ENCODE measurements at regions not wholly inside any gene's neighbourhood (a gene's known extent, or its start where the extent isn't known, plus 50 kb on each side); places are given as distances from the start of the nearest gene placed in this dataset.

GRCh38 chr2:64792300-64792699 lies 138.6 kb upstream of the SERTAD2 start:
- H3K27me3 ChIP-seq (replicated peaks; ENCODE audit: insufficient read depth, low read length) = no peaks in the 10 kb centered on the region
- H3F3A ChIP-seq (ENCODE audit: insufficient read depth, low read length) = no peaks in the 10 kb centered on the region
- DNase-seq = no peak
- H3K4me1 ChIP-seq (ENCODE audit: low read length) = no peaks in the 10 kb centered on the region
- no peak overlapping the region for H3K4me2 ChIP-seq (ENCODE audit: low read depth, low read length)
- H3K9me3 ChIP-seq (replicated peaks; ENCODE audit: insufficient read depth, low read length) = no peaks in the 10 kb centered on the region
- no peaks in the 10 kb centered on the region for H3K79me2 ChIP-seq (ENCODE audit: low read length)
- H3K27ac ChIP-seq (ENCODE audit: low read length) = no peak overlapping the region
- TF ChIP-seq CTCF (IDR thresholded peaks at IDR 0.05; ENCODE audit: low read length) (no peak), EZH2phosphoT487 (IDR thresholded peaks at IDR 0.05; ENCODE audit: low read length) (no peak), EZH2 (optimal IDR thresholded peaks at IDR 0.05; ENCODE audit: low read depth, low read length) (no peak)
- H2AFZ ChIP-seq (ENCODE audit: low read length) = no peak overlapping the region
- H3K9ac ChIP-seq (ENCODE audit: low read length) = no peak overlapping the region
- no peak overlapping the region for H3K4me3 ChIP-seq (ENCODE audit: low read length)
- H3K9me2 ChIP-seq (replicated peaks; ENCODE audit: insufficient read depth, low read length) = no peaks in the 10 kb centered on the region
- no peaks in the 10 kb centered on the region for H4K20me1 ChIP-seq (ENCODE audit: insufficient read depth, low read length)
- no peaks in the 10 kb centered on the region for H3K36me3 ChIP-seq (replicated peaks; ENCODE audit: insufficient read depth, low read length)

- no peaks in the 10 kb centered on the region for H3F3A ChIP-seq (ENCODE audit: insufficient read depth, low read length)
- H3K27me3 ChIP-seq (replicated peaks; ENCODE audit: insufficient read depth, low read length) = no peaks in the 10 kb centered on the region
- TF ChIP-seq EZH2phosphoT487 (IDR thresholded peaks at IDR 0.05; ENCODE audit: low read length) (no peak), EZH2 (optimal IDR thresholded peaks at IDR 0.05; ENCODE audit: low read depth, low read length) (no peak), CTCF (IDR thresholded peaks at IDR 0.05; ENCODE audit: low read length) (no peak)
- no peak overlapping the region for H3K4me3 ChIP-seq (ENCODE audit: low read length)
- no peaks in the 10 kb centered on the region for H3K79me2 ChIP-seq (ENCODE audit: low read length)
- no peaks in the 10 kb centered on the region for H4K20me1 ChIP-seq (ENCODE audit: insufficient read depth, low read length)
- H3K9ac ChIP-seq (ENCODE audit: low read length) = no peak overlapping the region
- no peaks in the 10 kb centered on the region for H3K9me3 ChIP-seq (replicated peaks; ENCODE audit: insufficient read depth, low read length)
- H3K4me1 ChIP-seq (ENCODE audit: low read length) = no peaks in the 10 kb centered on the region
- no peak overlapping the region for H2AFZ ChIP-seq (ENCODE audit: low read length)
- no peaks in the 10 kb centered on the region for H3K9me2 ChIP-seq (replicated peaks; ENCODE audit: insufficient read depth, low read length)
- no peaks in the 10 kb centered on the region for H3K36me3 ChIP-seq (replicated peaks; ENCODE audit: insufficient read depth, low read length)
- no peak overlapping the region for H3K4me2 ChIP-seq (ENCODE audit: low read depth, low read length)
- DNase-seq = no peak
- no peak overlapping the region for H3K27ac ChIP-seq (ENCODE audit: low read length)
Observed at GRCh38 chr2:64792995-64793639, 139.4 kb upstream of the SERTAD2 start.

- Histone ChIP-seq H3K9me2 (replicated peaks; ENCODE audit: insufficient read depth, low read length) (no peaks in the 10 kb centered on the region), H3K9ac (ENCODE audit: low read length) (no peak overlapping the region), H3K27me3 (replicated peaks; ENCODE audit: insufficient read depth, low read length) (no peaks in the 10 kb centered on the region), H3K79me2 (ENCODE audit: low read length) (no peaks in the 10 kb centered on the region), H3K4me3 (ENCODE audit: low read length) (no peak overlapping the region), H3K9me3 (replicated peaks; ENCODE audit: insufficient read depth, low read length) (no peaks in the 10 kb centered on the region), H3K36me3 (replicated peaks; ENCODE audit: insufficient read depth, low read length) (no peaks in the 10 kb centered on the region), H4K20me1 (ENCODE audit: insufficient read depth, low read length) (no peaks in the 10 kb centered on the region), H3F3A (ENCODE audit: insufficient read depth, low read length) (no peaks in the 10 kb centered on the region), H3K4me2 (ENCODE audit: low read depth, low read length) (no peak overlapping the region), H3K27ac (ENCODE audit: low read length) (no peak overlapping the region), H3K4me1 (ENCODE audit: low read length) (no peaks in the 10 kb centered on the region), H2AFZ (ENCODE audit: low read length) (no peak overlapping the region)
- DNase-seq = no peak
- TF ChIP-seq CTCF (IDR thresholded peaks at IDR 0.05; ENCODE audit: low read length) = no peak
- TF ChIP-seq EZH2phosphoT487 (IDR thresholded peaks at IDR 0.05; ENCODE audit: low read length) = no peak
- no peak for TF ChIP-seq EZH2 (optimal IDR thresholded peaks at IDR 0.05; ENCODE audit: low read depth, low read length)
Observed at GRCh38 chr2:64793701-64794100, 140.0 kb upstream of the SERTAD2 start.

All from MM.1S (cell line).